Head of caudate nucleus (tissue), 42 donors: ENCODE measurements at regions not wholly inside any gene's neighbourhood (a gene's known extent, or its start where the extent isn't known, plus 50 kb on each side); places are given as distances from the start of the nearest gene placed in this dataset.
A peak's percentile ranks its signal among the peaks of the same experiment; 100 is the strongest.

Source experiments
- DNase-seq, 42 donors: peaks; one replicate each; pipeline versions ENCODE4 v3.0.0 to v3.0.0-alpha.2; 2020 to 2021; ENCODE audit warnings: mixed read lengths in 7 of 42
- intact Hi-C: fragments of 100-400 bp; cut with DNase I; formaldehyde crosslinking; loops from one replicate; pipeline ENCODE4 v1.15.0; 2022

DNA sequence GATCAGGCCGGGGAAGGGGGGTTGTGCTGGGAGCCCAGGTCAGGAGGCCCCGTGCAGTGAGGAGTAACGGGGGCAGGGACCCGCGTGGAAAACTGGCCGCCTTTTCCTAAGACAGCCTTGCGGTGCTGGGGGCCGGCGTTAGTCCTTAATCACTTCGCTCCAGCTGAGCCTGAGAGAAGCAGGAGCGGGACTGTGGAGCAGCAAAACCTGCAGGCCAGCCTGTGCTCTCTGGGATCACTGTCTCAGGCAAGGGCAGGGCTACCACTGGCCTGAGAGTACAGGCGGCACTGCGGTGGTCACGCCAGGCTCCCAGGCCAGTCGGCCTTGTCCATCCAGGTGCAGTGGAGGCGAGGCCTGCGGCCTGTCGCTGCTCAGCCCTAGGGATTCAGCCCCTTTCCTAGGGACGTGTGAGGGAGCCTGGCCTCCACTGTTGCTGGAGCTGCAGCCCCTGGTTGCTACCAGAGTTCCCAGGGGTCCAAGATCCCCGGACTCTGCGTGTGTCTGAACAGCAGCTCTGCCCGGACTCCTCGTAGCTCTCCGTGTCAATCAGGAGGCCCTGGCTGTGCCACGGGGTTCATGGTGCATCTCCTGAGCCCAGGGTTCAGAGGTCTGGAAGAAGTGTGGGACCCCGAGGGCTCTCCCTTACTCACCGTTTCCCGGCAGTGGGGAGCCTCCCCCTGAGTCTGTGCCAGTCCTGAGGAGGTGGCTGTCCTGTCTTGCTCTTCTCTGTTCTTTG is 2141.7 kb upstream of the TENM3 start:
- intact Hi-C loops, result no loop called here
- DNase-seq, result no peak

DNA sequence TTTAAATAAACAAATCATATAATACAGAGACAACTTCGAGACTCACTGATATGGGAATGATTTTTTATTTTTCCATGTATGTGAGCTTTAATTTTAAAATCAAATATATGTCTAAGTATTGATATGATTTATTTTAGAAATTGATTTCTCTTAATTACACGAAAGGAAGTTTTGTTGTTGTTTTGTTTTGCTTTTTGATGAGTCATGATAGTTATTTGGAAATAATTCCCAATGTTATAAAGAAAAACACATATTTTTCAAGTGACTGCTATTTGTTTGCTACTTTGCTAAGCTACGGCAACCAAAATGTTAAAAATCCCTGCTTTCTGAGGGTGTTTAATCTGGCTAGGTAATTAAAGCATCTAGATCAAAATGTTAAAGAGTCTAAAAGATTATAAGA is 2139.4 kb upstream of the TENM3 start:
- DNase-seq, result no peak
- intact Hi-C loops, result no loop called here

DNA sequence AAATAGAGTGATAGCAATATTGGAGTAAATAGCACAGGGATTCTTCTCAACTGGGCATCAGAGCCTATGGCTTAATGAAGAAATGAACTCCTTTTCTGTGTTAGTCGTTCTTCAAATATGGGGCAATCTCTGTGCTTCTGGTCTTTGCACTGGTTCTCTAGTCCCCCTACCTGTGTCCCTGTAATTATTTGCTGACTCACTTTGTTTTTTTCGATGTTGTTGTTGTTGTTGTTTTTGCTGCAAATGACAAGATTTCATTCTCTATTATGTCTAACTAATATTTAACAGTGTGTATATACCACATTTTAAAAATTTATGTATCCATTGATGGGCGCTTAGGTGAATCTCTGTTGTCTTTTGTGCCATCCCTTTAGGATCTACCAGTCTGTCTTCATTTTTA is 2137.8 kb upstream of the TENM3 start:
- DNase-seq, result no peak
- intact Hi-C loops, result no loop called here

DNA sequence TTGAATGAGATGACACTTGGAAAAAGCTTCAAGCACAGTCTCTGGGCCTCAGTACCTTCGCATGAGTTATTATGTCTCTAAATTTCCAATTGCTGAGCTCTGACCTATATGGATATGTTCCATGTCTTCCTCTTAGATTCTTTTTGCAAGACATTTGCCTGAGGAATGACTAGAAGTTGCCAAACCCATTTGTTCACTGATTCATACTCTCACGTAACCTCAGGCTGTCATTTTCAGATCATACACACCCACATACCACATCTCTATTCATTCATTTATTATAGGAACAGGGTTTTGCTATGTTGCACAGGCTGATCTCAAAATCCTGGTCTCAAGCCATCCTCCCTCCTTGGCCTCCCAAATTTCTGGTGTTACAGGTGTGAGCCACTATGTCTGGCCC is 2137.1 kb upstream of the TENM3 start:
- intact Hi-C loops, result no loop called here
- DNase-seq, result peak in 1 of 42 donors; percentile 5

DNA sequence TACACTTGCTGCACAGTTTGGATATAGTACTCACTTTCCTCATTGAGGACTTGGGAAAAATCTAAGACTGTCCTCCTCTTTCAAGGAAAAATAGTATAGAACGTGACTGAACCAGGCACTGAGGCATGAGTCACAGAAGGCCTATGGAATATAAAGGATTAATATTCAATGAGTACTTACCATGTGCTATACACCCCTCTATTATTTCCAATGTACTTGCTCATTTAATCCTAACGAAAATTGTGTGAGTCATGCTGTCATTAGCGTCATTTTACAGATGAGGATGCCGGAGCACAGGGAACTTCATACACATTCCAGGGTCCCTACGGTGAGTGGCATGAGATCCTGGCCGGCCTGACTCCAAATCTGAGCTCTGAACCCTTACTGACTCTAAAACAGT is 2136.2 kb upstream of the TENM3 start:
- intact Hi-C loops, result no loop called here
- no peak for DNase-seq

DNA sequence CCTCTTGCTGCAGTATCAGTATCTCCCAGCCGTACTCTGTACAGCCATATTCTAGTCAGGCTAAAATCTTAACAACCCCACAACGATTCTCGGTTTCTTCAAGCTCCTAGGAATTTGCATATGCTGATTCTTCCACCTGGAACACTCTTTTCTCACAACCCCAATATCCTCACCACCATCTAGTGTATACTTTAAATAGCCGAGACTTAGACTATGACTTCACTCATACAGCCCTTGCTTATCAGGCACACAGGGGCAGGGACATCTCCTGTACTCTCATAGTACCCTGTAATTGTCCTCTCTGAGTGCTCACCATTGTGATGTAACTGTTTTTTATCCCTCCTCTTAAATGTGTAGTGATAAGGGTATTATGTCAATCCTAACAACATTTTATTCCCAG is 2126.4 kb upstream of the TENM3 start:
- intact Hi-C loops, result no loop called here
- no peak for DNase-seq

DNA sequence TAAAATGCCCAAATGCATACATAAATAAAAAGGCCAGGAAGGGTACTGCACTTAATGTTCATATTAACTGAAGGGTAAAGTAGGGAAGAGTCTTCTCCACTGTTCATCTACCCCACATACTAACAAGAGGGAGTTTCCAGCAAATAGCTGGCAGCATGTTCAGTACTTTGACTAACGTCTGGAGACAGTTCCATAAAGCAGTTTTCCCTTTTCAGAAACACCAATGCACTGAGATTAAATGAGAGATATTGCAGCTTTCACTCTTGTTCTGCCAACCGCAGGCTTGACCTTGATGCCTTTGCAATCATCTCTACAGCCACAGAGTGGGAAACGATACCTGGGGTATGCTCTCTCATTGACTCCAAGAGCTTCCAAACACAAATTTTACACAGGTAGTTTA is 2123.1 kb upstream of the TENM3 start:
- no peak for DNase-seq
- intact Hi-C loops, result no loop called here

DNA sequence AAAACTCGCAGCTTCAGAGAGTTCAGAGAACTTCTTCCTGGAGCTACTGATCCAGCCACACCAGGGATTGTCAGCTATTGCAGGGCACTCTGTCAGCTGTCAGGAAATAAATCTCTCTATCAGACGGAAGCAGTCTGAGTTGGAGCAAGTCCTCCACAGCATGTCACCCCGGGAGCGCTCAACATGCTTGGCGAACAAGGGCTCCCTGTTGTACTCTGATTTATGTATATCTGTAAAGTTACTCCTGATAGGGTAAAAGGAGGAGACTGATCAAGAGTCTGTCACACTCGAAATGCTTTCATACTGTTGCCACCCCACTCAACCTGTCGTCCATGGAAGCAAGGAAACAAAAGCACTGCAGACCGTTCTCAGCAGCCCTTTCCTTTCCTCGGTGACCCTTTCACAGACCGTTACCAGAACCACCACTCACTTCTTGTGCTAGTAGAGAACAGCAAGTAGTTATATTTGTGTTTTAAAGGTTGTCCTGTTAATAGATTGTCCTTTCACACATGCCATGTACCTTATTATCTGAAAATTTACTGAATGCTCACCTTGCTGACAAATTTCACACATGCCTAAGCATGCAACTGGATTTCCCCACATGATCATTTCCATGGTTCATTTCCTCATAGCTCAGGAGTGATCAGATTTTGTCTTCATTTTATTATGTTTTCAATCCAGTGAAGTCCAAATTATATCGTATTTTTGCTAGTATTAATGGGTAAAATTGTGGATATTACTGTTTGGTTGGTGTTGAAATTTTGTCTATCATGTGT is 2108.9 kb upstream of the TENM3 start:
- intact Hi-C loops, result no loop called here
- DNase-seq, result peak in 27 of 42 donors; percentile 1 to 61 (median 14)

DNA sequence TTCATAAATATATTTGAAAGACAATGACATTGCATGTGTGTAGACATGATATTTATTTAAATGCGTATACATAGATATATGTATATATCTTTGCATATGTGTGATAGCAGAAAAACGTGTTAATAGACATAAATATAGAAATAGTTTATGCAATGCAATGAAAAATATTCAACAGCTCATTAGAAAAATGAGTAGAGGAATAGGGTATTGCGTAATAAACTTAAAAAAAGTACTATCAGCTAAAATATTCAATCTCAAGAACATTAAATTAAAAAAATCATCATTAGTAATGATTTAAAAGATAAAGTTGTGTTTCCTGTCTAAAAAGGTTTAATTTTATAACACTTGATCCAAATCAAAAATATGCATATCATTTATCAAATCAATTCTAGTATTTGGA is 2101.5 kb upstream of the TENM3 start:
- intact Hi-C loops, result no loop called here
- no peak for DNase-seq

DNA sequence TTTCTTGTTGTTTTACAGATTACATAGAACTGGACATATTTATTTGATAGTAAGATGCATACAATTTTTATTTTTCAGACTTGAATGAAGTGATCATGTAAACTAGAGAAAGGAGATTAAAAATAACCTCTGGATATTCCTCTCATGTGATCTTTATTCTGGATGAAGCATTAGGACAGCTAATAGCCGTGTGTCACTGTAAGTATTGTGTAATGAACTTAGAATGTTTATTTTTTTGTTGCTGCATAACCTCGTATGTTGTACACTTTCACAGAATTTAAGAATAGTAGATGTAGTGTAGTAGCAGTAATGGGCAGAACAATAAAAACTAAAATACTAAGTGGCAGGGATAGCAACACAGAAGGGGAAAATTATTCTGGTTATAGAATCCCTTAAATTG is 2094.5 kb upstream of the TENM3 start:
- no peak for DNase-seq
- intact Hi-C loops, result no loop called here

DNA sequence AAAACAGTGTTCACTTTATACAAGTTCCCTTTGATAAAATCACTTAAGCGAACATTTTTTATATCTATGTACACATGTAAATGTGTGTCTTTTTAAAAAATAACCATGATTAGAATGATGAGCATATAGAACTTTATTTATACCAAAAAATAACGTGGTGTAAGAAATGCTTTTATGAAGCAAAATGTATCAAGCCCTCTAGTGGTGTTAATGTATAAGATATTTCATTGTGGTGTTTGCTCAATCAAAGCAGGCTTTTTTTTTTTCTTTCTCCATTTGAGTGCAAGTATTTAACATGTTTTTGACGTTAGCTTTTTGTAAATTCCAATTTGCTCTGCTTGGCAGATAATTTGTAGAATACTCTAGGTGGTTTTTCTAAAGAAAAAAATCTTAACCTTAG is 2092.4 kb upstream of the TENM3 start:
- intact Hi-C loops, result no loop called here
- no peak for DNase-seq

DNA sequence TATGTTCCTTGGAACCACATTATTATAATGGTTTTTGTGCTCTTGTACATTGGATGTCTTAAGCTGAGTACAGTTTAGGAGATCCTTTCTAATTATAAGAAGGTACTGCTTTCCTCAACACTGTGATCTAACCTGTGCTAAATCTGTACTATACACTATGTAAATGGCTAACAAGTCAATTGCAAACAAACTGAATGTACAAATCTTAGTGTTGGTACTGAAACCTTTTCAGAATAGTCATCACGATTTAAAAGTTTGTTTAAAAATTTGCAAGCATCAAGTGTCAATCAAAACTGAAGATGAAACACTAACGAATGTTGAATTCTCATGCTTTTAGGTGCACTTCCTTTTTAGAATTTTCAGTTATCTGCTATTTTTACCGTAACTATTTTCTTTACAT is 2090.4 kb upstream of the TENM3 start:
- DNase-seq, result no peak
- intact Hi-C loops, result no loop called here

DNA sequence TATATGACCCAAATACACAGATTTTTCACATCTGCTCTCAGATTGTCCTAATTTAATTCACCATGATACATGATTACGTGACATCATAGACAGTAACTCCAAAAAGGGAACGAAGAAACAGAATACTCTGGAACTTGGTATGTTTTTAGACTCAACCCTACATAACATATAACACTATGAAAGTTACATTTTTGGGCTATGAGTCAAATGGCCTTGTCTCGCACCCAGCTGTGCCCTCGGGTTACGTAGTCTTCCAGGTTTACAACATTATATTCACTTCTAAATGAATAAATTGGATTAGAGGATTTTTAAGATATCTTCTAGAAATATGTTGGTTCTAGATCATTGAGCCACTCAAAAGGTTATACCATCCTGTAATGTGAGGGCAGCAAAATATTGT is 2089.6 kb upstream of the TENM3 start:
- no peak for DNase-seq
- intact Hi-C loops, result no loop called here

DNA sequence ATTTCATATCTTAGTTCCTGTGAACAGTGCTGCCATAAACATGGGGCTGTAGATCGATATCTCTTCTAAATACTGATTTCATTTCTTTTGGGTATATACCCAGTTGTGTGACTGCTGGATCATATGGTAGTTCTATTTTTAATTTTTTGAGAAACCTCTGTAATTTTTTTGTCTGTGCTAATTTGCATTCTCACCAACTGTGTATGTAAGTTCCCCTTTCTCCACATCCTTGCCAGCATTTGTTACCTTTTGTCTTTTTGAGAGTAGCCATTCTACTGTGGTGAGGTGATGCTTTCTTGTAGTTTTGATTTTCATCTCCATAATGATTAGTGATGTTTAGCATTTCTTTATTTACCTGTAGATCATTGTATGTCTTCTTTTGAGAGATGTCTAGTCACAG is 2086.5 kb upstream of the TENM3 start:
- DNase-seq, result no peak
- intact Hi-C loops, result no loop called here

DNA sequence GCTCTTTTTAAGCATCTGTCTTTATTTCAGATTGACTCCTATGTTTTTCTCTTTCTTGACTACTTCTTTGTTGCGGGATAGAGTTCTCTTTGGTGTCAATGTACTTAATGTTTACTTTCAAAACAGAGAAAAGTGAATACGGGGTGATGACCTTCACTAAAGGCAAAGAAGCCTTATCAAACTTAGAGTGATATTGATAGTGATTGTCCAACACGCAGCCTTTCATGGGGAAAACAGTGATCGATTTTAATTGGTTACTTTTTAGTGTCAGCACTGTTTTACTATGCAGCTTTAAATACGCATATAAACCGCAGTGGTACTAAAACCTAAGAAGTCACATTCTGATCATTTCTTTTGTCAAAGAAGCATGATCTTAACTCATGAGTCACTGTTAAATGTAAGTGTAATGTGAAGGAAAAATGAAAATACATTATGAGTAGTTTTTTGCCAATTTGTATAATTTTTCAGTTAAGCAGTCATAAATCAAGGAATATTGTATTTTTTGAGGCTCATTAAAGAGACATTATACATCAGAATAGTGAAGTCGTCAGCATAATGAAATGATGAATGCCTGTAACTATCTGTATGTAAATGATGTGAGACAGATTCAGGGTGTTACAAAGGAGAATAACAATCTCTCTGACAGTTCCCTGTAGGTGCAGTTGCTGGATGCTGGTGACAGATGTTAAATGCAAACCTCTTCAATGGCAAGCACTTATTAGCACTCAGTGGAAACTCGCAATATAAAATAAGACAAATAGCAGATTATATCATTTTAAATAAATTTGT is 2082.8 kb upstream of the TENM3 start:
- intact Hi-C loops, result no loop called here
- peak in 6 of 42 donors; percentile 1 to 35 (median 10) for DNase-seq

DNA sequence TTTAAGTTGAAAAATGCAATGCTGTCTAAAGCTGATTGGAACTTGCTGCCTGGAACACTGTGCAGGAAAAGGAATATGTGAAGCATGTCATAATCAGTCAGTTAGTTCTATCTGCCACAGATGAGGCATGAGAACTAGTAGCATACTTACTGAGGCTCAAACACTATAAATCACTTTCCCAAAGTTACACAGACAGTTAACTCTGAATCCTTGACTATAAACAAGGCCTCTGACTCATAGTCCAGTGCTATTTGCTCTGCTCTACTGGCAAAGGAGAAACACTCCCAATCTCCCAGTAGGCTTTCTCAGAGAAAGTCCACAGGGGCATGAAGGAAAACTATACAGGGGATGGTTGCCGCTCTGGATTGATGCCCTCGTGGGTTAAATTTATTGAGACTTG is 2078.4 kb upstream of the TENM3 start:
- intact Hi-C loops, result no loop called here
- DNase-seq, result no peak

DNA sequence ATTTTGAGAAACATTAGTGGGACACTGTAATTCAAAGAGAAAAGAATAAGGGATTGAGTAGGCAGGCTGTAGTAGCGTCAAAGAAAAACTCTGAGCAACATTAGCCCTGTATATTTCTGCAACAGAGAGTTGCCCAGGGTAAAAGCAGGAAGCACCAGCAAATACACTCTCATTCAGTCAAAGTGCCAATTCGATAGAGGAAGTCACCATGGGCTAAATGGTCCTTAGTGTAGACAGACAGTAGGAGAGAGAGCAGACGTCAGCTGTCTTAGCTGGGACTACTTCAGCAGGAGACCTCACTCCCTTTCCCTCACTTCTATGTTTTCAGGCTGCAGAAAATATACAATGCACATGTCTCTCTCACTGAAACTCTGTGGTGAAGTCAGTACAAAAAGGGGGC is 2073.8 kb upstream of the TENM3 start:
- intact Hi-C loops, result no loop called here
- no peak for DNase-seq

DNA sequence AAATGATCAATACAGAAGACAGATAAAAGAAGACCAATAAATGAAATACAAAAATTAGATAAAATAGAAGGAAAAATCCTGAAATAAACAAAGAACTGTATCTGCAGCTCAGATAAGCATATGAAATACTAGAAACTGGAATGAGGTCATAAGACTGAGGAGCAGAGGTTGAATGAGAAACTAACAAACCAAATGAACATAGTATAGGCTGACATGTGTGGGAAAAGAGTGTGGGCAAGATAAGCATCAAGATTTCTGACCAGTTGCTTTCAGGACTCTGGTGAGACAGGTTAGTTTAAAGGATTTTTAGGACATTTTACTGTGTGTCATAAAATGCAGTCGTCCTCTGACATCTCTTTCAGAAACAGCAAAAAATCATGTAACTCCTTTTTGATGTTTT is 2073.2 kb upstream of the TENM3 start:
- no peak for DNase-seq
- intact Hi-C loops, result no loop called here

DNA sequence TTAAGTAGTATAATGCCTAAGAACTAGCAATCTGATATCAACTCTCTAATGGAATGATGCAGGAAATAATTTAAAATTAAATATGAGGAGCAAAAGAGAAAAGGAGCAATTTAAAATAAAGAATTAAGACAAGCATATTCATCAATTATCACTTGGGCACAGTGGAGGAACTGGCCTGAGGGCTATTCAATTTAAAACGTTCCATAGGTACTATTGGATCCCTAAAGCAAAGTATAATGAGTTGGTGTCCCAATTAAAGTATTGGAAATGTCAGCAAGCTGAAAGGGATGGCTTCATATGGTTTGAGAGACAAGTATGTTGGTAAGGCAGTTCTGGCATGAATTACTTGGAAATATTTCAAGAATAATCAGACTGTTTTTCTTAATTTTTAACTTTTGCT is 2064.1 kb upstream of the TENM3 start:
- no peak for DNase-seq
- intact Hi-C loops, result no loop called here

DNA sequence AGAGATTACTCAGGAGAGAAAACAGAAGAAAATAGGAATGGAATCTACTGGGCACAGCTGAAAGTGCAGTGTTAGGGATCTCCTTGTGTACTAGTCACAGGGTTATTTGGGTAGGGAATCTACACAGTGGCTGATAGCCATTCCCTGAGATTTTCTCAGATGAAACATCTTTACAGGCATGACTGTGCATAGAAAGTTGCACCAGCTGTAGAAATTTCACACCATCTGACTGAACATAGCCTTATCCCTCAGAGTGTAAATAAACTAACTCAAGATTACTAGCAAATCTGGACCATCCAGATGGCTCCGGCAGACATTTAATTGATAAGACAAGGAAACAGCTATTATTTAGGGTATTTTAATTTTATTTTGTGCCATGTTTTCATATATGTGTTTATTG is 2053.5 kb upstream of the TENM3 start:
- no peak for DNase-seq
- intact Hi-C loops, result no loop called here
